ENCODE measurements at regions not wholly inside any gene's neighbourhood (a gene's known extent, or its start where the extent isn't known, plus 50 kb on each side); places are given as distances from the start of the nearest gene placed in this dataset.

DNA sequence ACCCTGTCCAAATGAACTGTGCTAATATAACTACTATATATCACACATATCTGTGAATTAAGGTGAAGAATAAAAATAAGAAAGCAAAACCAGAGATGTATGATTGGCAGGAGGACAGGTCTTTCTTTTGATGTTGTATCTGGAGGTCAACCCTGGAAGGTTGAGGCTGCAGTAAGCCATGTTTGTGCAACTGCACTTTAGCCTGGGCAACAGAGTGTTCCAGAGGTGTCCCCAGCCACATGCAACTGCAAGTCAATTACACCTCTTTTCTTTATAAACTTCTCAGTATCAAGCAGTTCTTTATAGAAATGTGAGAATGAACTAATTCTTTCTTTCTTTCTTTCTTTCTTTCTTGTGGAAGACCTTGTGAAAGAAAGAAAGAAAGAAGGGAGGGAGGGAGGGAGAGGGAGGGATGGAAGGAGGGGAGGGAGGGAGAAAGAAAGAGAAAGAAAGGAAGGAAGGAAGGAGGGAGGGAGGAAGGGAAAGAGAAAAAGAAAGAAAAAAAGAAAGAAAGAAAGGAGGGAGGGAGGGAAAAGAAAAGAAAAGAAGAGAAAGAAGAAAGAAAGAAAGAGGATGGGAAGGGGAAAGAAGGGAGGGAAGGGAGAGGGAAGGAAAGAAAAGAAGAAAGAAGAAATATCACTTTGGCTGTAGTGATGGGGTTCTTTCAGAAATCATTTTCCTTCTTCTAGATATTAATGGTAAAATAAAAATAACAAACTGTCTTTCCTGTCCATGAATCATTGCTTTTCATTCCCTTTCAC is 54.0 kb upstream of the S1PR1 start:
- no peaks in the 10 kb centered on the region for H4K20me1 ChIP-seq (ENCODE audit: insufficient read depth, low read length)
- H3K9me3 ChIP-seq (ENCODE audit: low read length), result no peaks in the 10 kb centered on the region
- POLR2A ChIA-PET, result no interaction called here
- CTCF ChIA-PET (ENCODE audit: low intra/inter-chr PET ratio, low total read pairs), result no interaction called here
- H3K27ac ChIP-seq (ENCODE audit: extremely low read length, insufficient read depth, low read length), result no peak overlapping the region
- in situ Hi-C loops (cut with HindIII; ENCODE audit: extremely low pct_ligation_motif_present, low pct_unique_long_range_greater_than_20kb), result no loop called here
- H3K79me2 ChIP-seq (ENCODE audit: insufficient read depth, low read length), result no peaks in the 10 kb centered on the region
- DNase-seq (ENCODE audit: low spot score), result no peak
- H3K27me3 ChIP-seq (ENCODE audit: control insufficient read depth in 1 of 2, insufficient read depth in 2 of 2, low read length in 2 of 2), result no peaks in the 10 kb centered on the region; a peak in 1 of 5 replicates
- H3K4me1 ChIP-seq (ENCODE audit: insufficient read depth, low read length), result no peaks in the 10 kb centered on the region
- intact Hi-C loops (cut with micrococcal nuclease; ENCODE audit: unreplicated experiment), result no loop called here
- no peak overlapping the region for H3K4me2 ChIP-seq (ENCODE audit: low read depth, low read length)
- no peak overlapping the region for H2AFZ ChIP-seq (ENCODE audit: low read length)
- FAIRE-seq, result no peak
- BruUV-seq (replicated peaks), result no TSS peak
- H3K4me3 ChIP-seq (replicated peaks in 1 of 3; ENCODE audit: insufficient read depth in 1 of 3, low read depth in 2 of 3, low read length in 3 of 3), result no peak overlapping the region
- no peak for ATAC-seq
- peak; percentile 69 for TF ChIP-seq HNRNPK (IDR thresholded peaks at IDR 0.05; ENCODE audit: low read depth, low read length, poor library complexity, severe bottlenecking)
- no peak for TF ChIP-seq ZBTB44 (CRISPR knock-in tag; IDR thresholded peaks at IDR 0.05)
- H3K36me3 ChIP-seq (replicated peaks in 1 of 2; ENCODE audit: control insufficient read depth in 1 of 2, insufficient read depth in 2 of 2, low read length in 2 of 2), result no peaks in the 10 kb centered on the region
- no peak overlapping the region for H3K9ac ChIP-seq (ENCODE audit: insufficient read depth, low read depth, low read length)

DNA sequence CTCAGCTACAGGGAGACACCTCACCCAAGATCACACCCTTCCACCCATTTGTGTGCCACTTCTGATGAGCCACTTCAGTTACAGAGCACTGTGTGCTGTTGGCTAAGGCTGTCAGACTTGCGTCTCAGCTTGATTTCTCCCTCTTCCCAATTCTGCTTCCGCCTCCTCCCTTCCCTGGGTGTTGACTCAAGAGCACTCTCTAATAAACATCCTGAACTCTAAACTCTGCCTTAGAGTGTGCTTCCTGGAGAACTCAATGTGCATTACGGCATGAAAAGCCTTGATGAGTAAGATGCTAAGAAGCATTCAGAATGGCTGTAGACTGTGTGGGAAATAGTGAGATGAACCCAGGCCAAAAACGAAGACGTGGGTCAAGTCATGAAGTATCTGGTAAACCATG is 54.9 kb upstream of the S1PR1 start:
- no peak for ATAC-seq
- Histone ChIP-seq H2AFZ (ENCODE audit: low read length) (no peak overlapping the region), H3K9ac (ENCODE audit: insufficient read depth, low read depth, low read length) (no peak overlapping the region), H3K79me2 (ENCODE audit: insufficient read depth, low read length) (no peaks in the 10 kb centered on the region), H3K27ac (ENCODE audit: extremely low read length, insufficient read depth, low read length) (no peak overlapping the region), H3K9me3 (ENCODE audit: low read length) (no peaks in the 10 kb centered on the region), H3K36me3 (replicated peaks in 1 of 2; ENCODE audit: control insufficient read depth in 1 of 2, insufficient read depth in 2 of 2, low read length in 2 of 2) (no peaks in the 10 kb centered on the region), H3K4me3 (replicated peaks in 1 of 3; ENCODE audit: insufficient read depth in 1 of 3, low read depth in 2 of 3, low read length in 3 of 3) (no peak overlapping the region), H3K27me3 (ENCODE audit: control insufficient read depth in 1 of 2, insufficient read depth in 2 of 2, low read length in 2 of 2) (no peaks in the 10 kb centered on the region; a peak in 1 of 5 replicates), H3K4me2 (ENCODE audit: low read depth, low read length) (no peak overlapping the region), H4K20me1 (ENCODE audit: insufficient read depth, low read length) (no peaks in the 10 kb centered on the region), H3K4me1 (ENCODE audit: insufficient read depth, low read length) (no peaks in the 10 kb centered on the region)
- intact Hi-C loops (cut with micrococcal nuclease; ENCODE audit: unreplicated experiment), result no loop called here
- DNase-seq (ENCODE audit: low spot score), result no peak
- in situ Hi-C loops (cut with HindIII; ENCODE audit: extremely low pct_ligation_motif_present, low pct_unique_long_range_greater_than_20kb), result no loop called here
- FAIRE-seq, result no peak
- no TSS peak for BruUV-seq (replicated peaks)
- WGBS (ENCODE audit: low lambda C conversion rate), result 32% methylated on average over 5 of the region's 5 CpGs
- POLR2A ChIA-PET, result no interaction called here
- CTCF ChIA-PET (ENCODE audit: low intra/inter-chr PET ratio, low total read pairs), result no interaction called here
- TF ChIP-seq GFI1 (CRISPR knock-in tag; IDR thresholded peaks at IDR 0.05; ENCODE audit: borderline replicate concordance) (no peak), RFX3 (CRISPR knock-in tag; IDR thresholded peaks at IDR 0.05) (no peak), DPF2 (CRISPR knock-in tag; IDR thresholded peaks at IDR 0.05; ENCODE audit: borderline replicate concordance, low read depth) (no peak), ZNF326 (CRISPR knock-in tag; IDR thresholded peaks at IDR 0.05; ENCODE audit: borderline replicate concordance) (no peak), ZFYVE20 (CRISPR knock-in tag; IDR thresholded peaks at IDR 0.05; ENCODE audit: borderline replicate concordance, low read depth) (no peak), NFKB2 (CRISPR knock-in tag; IDR thresholded peaks at IDR 0.05; ENCODE audit: borderline replicate concordance) (no peak), HNF4A (CRISPR knock-in tag; IDR thresholded peaks at IDR 0.05) (no peak), ZNF451 (CRISPR knock-in tag; IDR thresholded peaks at IDR 0.05) (no peak), ZNF549 (CRISPR knock-in tag; IDR thresholded peaks at IDR 0.05) (no peak), ZC3H4 (CRISPR knock-in tag; IDR thresholded peaks at IDR 0.05; ENCODE audit: borderline replicate concordance) (no peak), SALL2 (CRISPR knock-in tag; IDR thresholded peaks at IDR 0.05) (no peak), SRSF4 (IDR thresholded peaks at IDR 0.05; ENCODE audit: low read depth, low read length, poor library complexity, severe bottlenecking) (no peak), MIER2 (CRISPR knock-in tag; IDR thresholded peaks at IDR 0.05) (no peak)
- TF ChIP-seq, protein P1, sequence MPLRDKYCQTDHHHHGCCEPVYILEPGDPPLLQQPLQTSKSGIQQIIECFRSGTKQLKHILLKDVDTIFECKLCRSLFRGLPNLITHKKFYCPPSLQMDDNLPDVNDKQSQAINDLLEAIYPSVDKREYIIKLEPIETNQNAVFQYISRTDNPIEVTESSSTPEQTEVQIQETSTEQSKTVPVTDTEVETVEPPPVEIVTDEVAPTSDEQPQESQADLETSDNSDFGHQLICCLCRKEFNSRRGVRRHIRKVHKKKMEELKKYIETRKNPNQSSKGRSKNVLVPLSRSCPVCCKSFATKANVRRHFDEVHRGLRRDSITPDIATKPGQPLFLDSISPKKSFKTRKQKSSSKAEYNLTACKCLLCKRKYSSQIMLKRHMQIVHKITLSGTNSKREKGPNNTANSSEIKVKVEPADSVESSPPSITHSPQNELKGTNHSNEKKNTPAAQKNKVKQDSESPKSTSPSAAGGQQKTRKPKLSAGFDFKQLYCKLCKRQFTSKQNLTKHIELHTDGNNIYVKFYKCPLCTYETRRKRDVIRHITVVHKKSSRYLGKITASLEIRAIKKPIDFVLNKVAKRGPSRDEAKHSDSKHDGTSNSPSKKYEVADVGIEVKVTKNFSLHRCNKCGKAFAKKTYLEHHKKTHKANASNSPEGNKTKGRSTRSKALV (CRISPR knock-in tag; IDR thresholded peaks at IDR 0.05), result no peak

All from HepG2 (cell line).